Suprapubic skin (tissue), 4 donors: ENCODE measurements at regions not wholly inside any gene's neighbourhood (a gene's known extent, or its start where the extent isn't known, plus 50 kb on each side); places are given as distances from the start of the nearest gene placed in this dataset.

Experiments used
- DNase-seq, 2 donors: peaks; one replicate each; pipeline ENCODE4 v3.0.0-alpha.2; 2019; ENCODE audit warnings: low spot score in 2 of 2
- H3K27ac ChIP-seq: fragments of 200-600 bp; sonication (generic); one replicate; pipeline ENCODE4 v1.5.1; 2019
- H3K27me3 ChIP-seq: fragments of 200-600 bp; sonication (generic); one replicate; pipeline ENCODE4 v1.5.1; 2019
- H3K36me3 ChIP-seq: fragments of 200-600 bp; sonication (generic); one replicate; pipeline ENCODE4 v1.5.1; 2019
- H3K4me1 ChIP-seq: fragments of 200-600 bp; sonication (generic); one replicate; pipeline ENCODE4 v1.5.1; 2019
- H3K4me3 ChIP-seq: fragments of 200-600 bp; sonication (generic); one replicate; pipeline ENCODE4 v1.5.1; 2019; ENCODE audit warnings: mild to moderate bottlenecking
- H3K9me3 ChIP-seq: fragments of 200-600 bp; sonication (generic); one replicate; pipeline ENCODE4 v1.5.1; 2019
- EP300 ChIP-seq: sonication (generic); formaldehyde crosslinking; IDR thresholded peaks from one replicate; pipeline ENCODE4 v1.6.1; 2017; ENCODE audit warnings: antibody characterized with exemption
- POLR2A ChIP-seq, 2 donors: fragments of 450-650 bp; IDR thresholded peaks; one replicate each; pipeline ENCODE4 v1.6.1; 2017; ENCODE audit warnings: antibody characterized with exemption in 2 of 2, mild to moderate bottlenecking in 2 of 2, moderate library complexity in 2 of 2
- POLR2AphosphoS5 ChIP-seq, 3 donors: sonication (generic); formaldehyde crosslinking; IDR thresholded peaks; one replicate each; pipeline ENCODE4 v1.6.1; 2017; ENCODE audit warnings: antibody characterized with exemption in 3 of 3
- WGBS: methylation state at CpG from one replicate; pipeline ENCODE4 v1.1.5; 2018; 5-methylcytosine and 5-hydroxymethylcytosine counted together
- TF ChIP-seq, protein P1 (sequence below), 2 donors: fragments of 200-600 bp in 1 of 2; fragments of 450-650 bp in 1 of 2; sonication (generic) in 1 of 2; IDR thresholded peaks; one replicate each; pipeline ENCODE4 v1.5.1; 2016 to 2019; ENCODE audit warnings: antibody characterized with exemption in 2 of 2, mild to moderate bottlenecking in 1 of 2, moderate library complexity in 1 of 2

DNA sequence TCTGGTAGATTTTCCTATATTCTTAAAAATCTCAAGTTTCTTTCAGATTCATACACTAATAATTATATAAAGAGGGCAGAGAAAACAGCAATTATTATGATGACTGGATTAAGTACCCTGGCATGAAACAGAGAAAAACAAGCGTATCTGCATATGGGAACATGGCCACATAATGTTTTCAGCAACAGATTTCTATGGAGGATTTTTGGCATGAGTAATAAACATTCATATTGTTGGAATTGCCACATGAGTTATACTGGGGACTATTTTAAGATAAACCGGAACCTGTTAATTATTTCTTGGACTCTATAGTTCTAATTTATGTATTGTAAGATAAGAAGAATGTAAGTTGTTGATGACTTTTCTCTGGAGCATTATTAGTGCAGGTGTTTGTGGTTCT is 112.7 kb downstream of the OXSM start:
- 19% methylated on average over 2 of the region's 2 CpGs for WGBS
- DNase-seq, result no peak
- Histone ChIP-seq H3K36me3 (no peaks in the 10 kb centered on the region), H3K4me1 (no peaks in the 10 kb centered on the region), H3K9me3 (no peaks in the 10 kb centered on the region), H3K4me3 (no peak overlapping the region), H3K27ac (no peak overlapping the region), H3K27me3 (no peaks in the 10 kb centered on the region)
- no peak for TF ChIP-seq POLR2A (IDR thresholded peaks at IDR 0.05)
- TF ChIP-seq EP300, result no peak
- TF ChIP-seq, protein P1, sequence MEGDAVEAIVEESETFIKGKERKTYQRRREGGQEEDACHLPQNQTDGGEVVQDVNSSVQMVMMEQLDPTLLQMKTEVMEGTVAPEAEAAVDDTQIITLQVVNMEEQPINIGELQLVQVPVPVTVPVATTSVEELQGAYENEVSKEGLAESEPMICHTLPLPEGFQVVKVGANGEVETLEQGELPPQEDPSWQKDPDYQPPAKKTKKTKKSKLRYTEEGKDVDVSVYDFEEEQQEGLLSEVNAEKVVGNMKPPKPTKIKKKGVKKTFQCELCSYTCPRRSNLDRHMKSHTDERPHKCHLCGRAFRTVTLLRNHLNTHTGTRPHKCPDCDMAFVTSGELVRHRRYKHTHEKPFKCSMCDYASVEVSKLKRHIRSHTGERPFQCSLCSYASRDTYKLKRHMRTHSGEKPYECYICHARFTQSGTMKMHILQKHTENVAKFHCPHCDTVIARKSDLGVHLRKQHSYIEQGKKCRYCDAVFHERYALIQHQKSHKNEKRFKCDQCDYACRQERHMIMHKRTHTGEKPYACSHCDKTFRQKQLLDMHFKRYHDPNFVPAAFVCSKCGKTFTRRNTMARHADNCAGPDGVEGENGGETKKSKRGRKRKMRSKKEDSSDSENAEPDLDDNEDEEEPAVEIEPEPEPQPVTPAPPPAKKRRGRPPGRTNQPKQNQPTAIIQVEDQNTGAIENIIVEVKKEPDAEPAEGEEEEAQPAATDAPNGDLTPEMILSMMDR (IDR thresholded peaks at IDR 0.05), result no peak
- TF ChIP-seq POLR2AphosphoS5 (IDR thresholded peaks at IDR 0.05), result no peak

DNA sequence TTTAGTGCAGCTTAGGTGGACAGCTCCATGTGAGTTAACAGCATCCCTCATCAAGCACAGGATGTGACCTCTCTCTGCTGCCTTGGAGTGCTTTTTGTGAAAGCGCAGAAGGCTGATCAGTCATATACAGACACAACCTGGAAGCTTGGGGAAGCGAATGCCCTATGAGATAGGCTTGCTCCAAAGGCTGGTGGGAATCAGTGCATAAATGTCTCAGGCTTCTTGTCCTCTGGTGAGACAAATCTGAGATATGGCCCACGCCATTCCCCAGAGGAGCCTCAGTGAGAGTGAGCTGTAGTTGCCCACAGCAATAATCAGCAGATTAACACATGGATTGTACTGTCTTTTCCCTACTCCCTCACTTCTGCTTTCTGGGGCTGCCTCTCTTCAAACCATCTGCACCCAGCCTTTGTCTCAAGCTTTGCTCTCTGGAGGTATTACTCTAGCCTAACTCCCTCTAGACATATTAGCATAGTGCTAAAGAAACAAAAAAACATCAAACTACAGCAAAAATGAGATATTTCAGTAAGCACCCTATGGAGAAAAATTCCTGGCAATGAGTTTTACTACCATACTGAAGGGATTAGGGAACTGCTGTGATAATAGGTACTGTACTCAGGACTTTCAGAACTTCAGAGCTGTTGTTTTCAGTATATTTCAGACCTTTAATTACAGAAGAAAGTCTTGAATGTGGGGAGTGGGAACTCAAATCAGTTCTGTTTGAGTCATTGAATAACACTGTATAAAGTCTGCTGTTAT is 113.7 kb downstream of the OXSM start:
- Histone ChIP-seq H3K27ac (no peak overlapping the region), H3K36me3 (no peaks in the 10 kb centered on the region), H3K9me3 (no peaks in the 10 kb centered on the region), H3K4me3 (no peak overlapping the region), H3K4me1 (no peaks in the 10 kb centered on the region), H3K27me3 (no peaks in the 10 kb centered on the region)
- WGBS, result 82% methylated on average over 3 of the region's 3 CpGs
- TF ChIP-seq EP300 (no peak), POLR2A (IDR thresholded peaks at IDR 0.05) (no peak), POLR2AphosphoS5 (IDR thresholded peaks at IDR 0.05) (no peak)
- TF ChIP-seq, protein P1 (IDR thresholded peaks at IDR 0.05), result no peak
- DNase-seq, result no peak

DNA sequence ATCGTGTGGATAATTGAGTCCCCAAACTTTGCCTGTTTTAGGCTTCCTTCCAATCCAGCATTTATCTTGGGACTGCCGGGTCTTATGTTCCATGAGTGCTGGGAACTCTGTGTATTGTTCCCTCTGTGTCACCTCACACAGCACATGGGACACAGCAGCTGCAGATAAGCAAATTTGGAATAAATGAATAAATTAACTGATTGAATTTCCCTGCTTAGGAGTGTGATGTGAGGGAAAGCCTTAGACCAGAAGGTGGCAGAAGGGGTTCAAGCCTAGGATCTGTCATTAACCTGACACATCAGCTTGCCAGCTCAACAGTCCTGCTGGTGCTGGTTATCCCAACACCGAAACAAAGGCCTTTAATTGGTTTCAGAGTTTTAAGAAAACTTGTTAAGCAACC is 114.3 kb downstream of the OXSM start:
- Histone ChIP-seq H3K36me3 (no peaks in the 10 kb centered on the region), H3K4me3 (no peak overlapping the region), H3K4me1 (no peaks in the 10 kb centered on the region), H3K27me3 (no peaks in the 10 kb centered on the region), H3K27ac (no peak overlapping the region), H3K9me3 (no peaks in the 10 kb centered on the region)
- DNase-seq, result no peak
- TF ChIP-seq POLR2A (IDR thresholded peaks at IDR 0.05) (no peak), EP300 (no peak), POLR2AphosphoS5 (IDR thresholded peaks at IDR 0.05) (no peak)
- TF ChIP-seq, protein P1 (IDR thresholded peaks at IDR 0.05), result no peak
- 61% methylated on average over 3 of the region's 3 CpGs for WGBS

DNA sequence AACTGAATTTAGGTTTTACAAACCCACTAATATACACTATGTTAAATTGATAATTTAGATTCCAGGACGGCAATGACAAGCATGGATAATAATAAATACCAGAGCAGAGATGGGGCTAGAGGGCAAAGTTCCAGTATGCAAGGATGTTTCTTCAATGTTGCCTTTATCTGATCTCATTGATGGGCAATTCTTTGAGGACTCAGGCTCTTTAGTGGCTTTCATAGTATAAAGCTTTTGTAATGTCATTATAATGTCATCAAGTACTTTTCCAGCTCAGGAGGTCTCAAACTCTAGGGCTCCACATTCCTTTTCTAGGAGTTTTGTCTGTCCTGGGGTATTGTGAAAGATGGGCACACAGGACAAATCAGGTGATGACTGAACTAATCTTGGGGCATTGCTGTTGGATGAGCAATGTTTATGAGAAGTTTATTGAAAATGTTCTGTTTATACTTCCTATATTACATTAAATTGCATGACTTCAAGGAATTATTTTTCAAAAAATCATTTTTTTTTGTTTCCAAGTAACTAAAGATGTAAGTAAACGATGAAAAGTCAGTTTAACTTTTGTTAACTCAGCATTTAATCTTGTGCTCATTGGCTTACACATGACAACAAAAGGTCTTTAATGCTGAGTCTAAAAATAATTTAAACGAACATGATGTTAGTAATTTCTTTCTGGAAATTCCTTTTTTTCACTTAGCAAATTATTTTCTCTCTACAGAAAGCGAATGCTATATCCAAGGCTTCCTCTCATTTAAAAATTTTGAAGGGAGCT is 116.4 kb downstream of the OXSM start:
- WGBS, result 73% methylated on average over 4 of the region's 4 CpGs
- H3K4me3 ChIP-seq, result no peak overlapping the region
- H3K36me3 ChIP-seq, result no peaks in the 10 kb centered on the region
- TF ChIP-seq EP300, result no peak
- no peak for TF ChIP-seq POLR2AphosphoS5 (IDR thresholded peaks at IDR 0.05)
- TF ChIP-seq POLR2A (IDR thresholded peaks at IDR 0.05), result no peak
- TF ChIP-seq, protein P1 (IDR thresholded peaks at IDR 0.05), result no peak
- no peaks in the 10 kb centered on the region for H3K9me3 ChIP-seq
- H3K27ac ChIP-seq, result no peak overlapping the region
- DNase-seq, result no peak
- no peaks in the 10 kb centered on the region for H3K27me3 ChIP-seq
- H3K4me1 ChIP-seq, result no peaks in the 10 kb centered on the region

DNA sequence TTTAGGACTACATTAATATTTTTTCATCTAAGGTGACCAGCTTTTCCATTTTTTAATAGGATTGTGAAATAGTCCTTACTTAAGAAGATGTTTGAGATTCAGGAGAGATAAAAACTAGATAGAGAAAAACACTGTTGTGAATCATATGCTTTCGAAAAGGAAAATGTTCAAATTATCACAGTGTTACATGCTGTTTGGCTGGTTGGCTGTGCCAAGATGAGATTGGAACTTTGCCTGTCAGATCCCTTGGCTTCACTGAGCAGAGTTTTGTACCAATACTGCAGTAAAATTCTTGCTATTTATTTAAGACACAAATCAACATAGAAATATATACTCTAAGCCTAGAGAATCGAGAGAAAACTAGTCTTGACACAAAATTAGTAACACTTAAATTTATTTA is 117.2 kb downstream of the OXSM start:
- no peaks in the 10 kb centered on the region for H3K9me3 ChIP-seq
- WGBS, result 32% methylated on average over 2 of the region's 2 CpGs
- H3K4me1 ChIP-seq, result no peaks in the 10 kb centered on the region
- no peak overlapping the region for H3K27ac ChIP-seq
- H3K27me3 ChIP-seq, result no peaks in the 10 kb centered on the region
- no peak overlapping the region for H3K4me3 ChIP-seq
- no peak for DNase-seq
- H3K36me3 ChIP-seq, result no peaks in the 10 kb centered on the region
- no peak for TF ChIP-seq POLR2A (IDR thresholded peaks at IDR 0.05)
- no peak for TF ChIP-seq EP300
- TF ChIP-seq, protein P1 (IDR thresholded peaks at IDR 0.05), result no peak
- no peak for TF ChIP-seq POLR2AphosphoS5 (IDR thresholded peaks at IDR 0.05)
